ENCODE measurements at regions not wholly inside any gene's neighbourhood (a gene's known extent, or its start where the extent isn't known, plus 50 kb on each side); places are given as distances from the start of the nearest gene placed in this dataset.
"Not testable (repeated sequence)": the region's sequence is repeated elsewhere in the genome, so short reads cannot be mapped to it uniquely, and the experiment has no call there.

GRCh38 chr7:81460250-81461045, 309.4 kb downstream of the HGF start:
- no peaks in the 10 kb centered on the region for H3K36me3 ChIP-seq (ENCODE audit: control insufficient read depth, insufficient read depth, low read length)
- H3K9ac ChIP-seq (ENCODE audit: low read length), result no peak overlapping the region
- H3K9me3 ChIP-seq (ENCODE audit: control insufficient read depth, insufficient read depth, low read depth, low read length), result no peaks in the 10 kb centered on the region
- no peak overlapping the region for H3K27ac ChIP-seq (ENCODE audit: low read depth, low read length)
- H3K4me3 ChIP-seq (ENCODE audit: low read depth, low read length), result no peak overlapping the region
- H3K27me3 ChIP-seq (ENCODE audit: control insufficient read depth, insufficient read depth, low read length), result no peaks in the 10 kb centered on the region
- H3K4me1 ChIP-seq (ENCODE audit: control insufficient read depth, insufficient read depth, low read length), result no peaks in the 10 kb centered on the region

GRCh38 chr7:81459485-81459884, 310.4 kb downstream of the HGF start:
- Histone ChIP-seq H3K4me1 (ENCODE audit: control insufficient read depth, insufficient read depth, low read length) (no peaks in the 10 kb centered on the region), H3K36me3 (ENCODE audit: control insufficient read depth, insufficient read depth, low read length) (no peaks in the 10 kb centered on the region), H3K9me3 (ENCODE audit: control insufficient read depth, insufficient read depth, low read depth, low read length) (no peaks in the 10 kb centered on the region), H3K9ac (ENCODE audit: low read length) (no peak overlapping the region), H3K27ac (ENCODE audit: low read depth, low read length) (no peak overlapping the region), H3K4me3 (ENCODE audit: low read depth, low read length) (no peak overlapping the region), H3K27me3 (ENCODE audit: control insufficient read depth, insufficient read depth, low read length) (no peaks in the 10 kb centered on the region)

- Histone ChIP-seq H3K9ac (ENCODE audit: low read length) (no peak overlapping the region), H3K27ac (ENCODE audit: low read depth, low read length) (no peak overlapping the region), H3K4me1 (ENCODE audit: control insufficient read depth, insufficient read depth, low read length) (no peaks in the 10 kb centered on the region), H3K36me3 (ENCODE audit: control insufficient read depth, insufficient read depth, low read length) (no peaks in the 10 kb centered on the region), H3K4me3 (ENCODE audit: low read depth, low read length) (no peak overlapping the region), H3K9me3 (ENCODE audit: control insufficient read depth, insufficient read depth, low read depth, low read length) (no peaks in the 10 kb centered on the region), H3K27me3 (ENCODE audit: control insufficient read depth, insufficient read depth, low read length) (no peaks in the 10 kb centered on the region)
These were observed 311.9 kb downstream of the HGF start for GRCh38 chr7:81457852-81458522.

GRCh38 chr7:81453770-81454169, 316.1 kb downstream of the HGF start:
- not testable (repeated sequence) for H3K4me3 ChIP-seq (ENCODE audit: low read depth, low read length); H3K9me3 ChIP-seq (ENCODE audit: control insufficient read depth, insufficient read depth, low read depth, low read length); H3K9ac ChIP-seq (ENCODE audit: low read length); H3K27me3 ChIP-seq (ENCODE audit: control insufficient read depth, insufficient read depth, low read length); H3K36me3 ChIP-seq (ENCODE audit: control insufficient read depth, insufficient read depth, low read length); H3K27ac ChIP-seq (ENCODE audit: low read depth, low read length); H3K4me1 ChIP-seq (ENCODE audit: control insufficient read depth, insufficient read depth, low read length)

GRCh38 chr7:81449105-81449504, 320.7 kb downstream of the HGF start:
- H3K9me3 ChIP-seq (ENCODE audit: control insufficient read depth, insufficient read depth, low read depth, low read length), result no peaks in the 10 kb centered on the region
- no peaks in the 10 kb centered on the region for H3K27me3 ChIP-seq (ENCODE audit: control insufficient read depth, insufficient read depth, low read length)
- no peaks in the 10 kb centered on the region for H3K4me1 ChIP-seq (ENCODE audit: control insufficient read depth, insufficient read depth, low read length)
- no peaks in the 10 kb centered on the region for H3K36me3 ChIP-seq (ENCODE audit: control insufficient read depth, insufficient read depth, low read length)
- no peak overlapping the region for H3K9ac ChIP-seq (ENCODE audit: low read length)
- H3K27ac ChIP-seq (ENCODE audit: low read depth, low read length), result no peak overlapping the region
- no peak overlapping the region for H3K4me3 ChIP-seq (ENCODE audit: low read depth, low read length)

- H3K27me3 ChIP-seq (ENCODE audit: control insufficient read depth, insufficient read depth, low read length), result no peaks in the 10 kb centered on the region
- no peak overlapping the region for H3K27ac ChIP-seq (ENCODE audit: low read depth, low read length)
- H3K36me3 ChIP-seq (ENCODE audit: control insufficient read depth, insufficient read depth, low read length), result no peaks in the 10 kb centered on the region
- H3K9ac ChIP-seq (ENCODE audit: low read length), result no peak overlapping the region
- no peak overlapping the region for H3K4me3 ChIP-seq (ENCODE audit: low read depth, low read length)
- no peaks in the 10 kb centered on the region for H3K4me1 ChIP-seq (ENCODE audit: control insufficient read depth, insufficient read depth, low read length)
- no peaks in the 10 kb centered on the region for H3K9me3 ChIP-seq (ENCODE audit: control insufficient read depth, insufficient read depth, low read depth, low read length)
These were observed 322.4 kb downstream of the HGF start for GRCh38 chr7:81447351-81447952.

- Histone ChIP-seq H3K27me3 (ENCODE audit: control insufficient read depth, insufficient read depth, low read length) (no peaks in the 10 kb centered on the region), H3K36me3 (ENCODE audit: control insufficient read depth, insufficient read depth, low read length) (no peaks in the 10 kb centered on the region), H3K4me1 (ENCODE audit: control insufficient read depth, insufficient read depth, low read length) (no peaks in the 10 kb centered on the region), H3K4me3 (ENCODE audit: low read depth, low read length) (no peak overlapping the region), H3K27ac (ENCODE audit: low read depth, low read length) (no peak overlapping the region), H3K9me3 (ENCODE audit: control insufficient read depth, insufficient read depth, low read depth, low read length) (no peaks in the 10 kb centered on the region), H3K9ac (ENCODE audit: low read length) (no peak overlapping the region)
These were observed 323.6 kb downstream of the HGF start for GRCh38 chr7:81446212-81446611.

DNA sequence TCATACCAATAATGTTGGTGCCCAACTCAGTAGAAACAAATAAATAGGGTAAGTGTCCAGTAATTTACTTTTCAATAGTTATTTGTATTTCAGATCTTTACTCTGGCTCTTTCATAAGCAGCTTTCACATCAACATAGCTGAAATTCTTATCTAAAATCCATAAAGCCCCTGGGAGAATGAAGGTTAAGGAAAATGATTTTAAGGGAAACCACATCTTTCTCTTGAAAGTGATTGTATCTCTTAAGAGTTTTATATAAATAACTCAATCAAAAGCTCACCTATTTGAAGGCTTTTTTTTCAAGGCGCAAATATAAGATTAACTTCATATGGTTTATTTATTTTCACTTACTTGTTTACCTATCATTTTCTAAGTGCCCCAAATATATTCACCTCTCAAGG, 324.4 kb downstream of the HGF start:
- Histone ChIP-seq H3K9ac (ENCODE audit: low read length) (no peak overlapping the region), H3K27ac (ENCODE audit: low read depth, low read length) (no peak overlapping the region), H3K4me1 (ENCODE audit: control insufficient read depth, insufficient read depth, low read length) (no peaks in the 10 kb centered on the region), H3K27me3 (ENCODE audit: control insufficient read depth, insufficient read depth, low read length) (no peaks in the 10 kb centered on the region), H3K4me3 (ENCODE audit: low read depth, low read length) (no peak overlapping the region), H3K9me3 (ENCODE audit: control insufficient read depth, insufficient read depth, low read depth, low read length) (no peaks in the 10 kb centered on the region), H3K36me3 (ENCODE audit: control insufficient read depth, insufficient read depth, low read length) (no peaks in the 10 kb centered on the region)

DNA sequence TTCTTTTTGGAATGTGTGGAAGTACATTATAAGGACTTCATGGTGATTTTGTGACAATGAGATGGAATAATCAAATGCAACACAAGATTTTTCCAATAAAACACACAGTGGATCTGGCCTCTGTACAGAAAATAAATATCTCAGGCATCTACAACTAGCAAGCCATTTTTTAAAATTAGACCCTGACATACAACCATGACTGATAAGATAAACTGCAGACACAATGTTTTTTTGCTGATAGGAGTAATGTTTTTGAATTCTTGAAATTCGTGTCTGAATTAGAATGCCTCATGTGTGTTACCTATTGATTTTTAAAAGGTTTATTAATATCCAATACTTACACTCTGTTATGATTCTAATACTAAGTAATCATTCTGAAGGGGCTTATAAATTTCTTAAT, 328.1 kb downstream of the HGF start:
- Histone ChIP-seq H3K4me3 (ENCODE audit: low read depth, low read length) (no peak overlapping the region), H3K4me1 (ENCODE audit: control insufficient read depth, insufficient read depth, low read length) (no peaks in the 10 kb centered on the region), H3K27me3 (ENCODE audit: control insufficient read depth, insufficient read depth, low read length) (no peaks in the 10 kb centered on the region), H3K9ac (ENCODE audit: low read length) (no peak overlapping the region), H3K36me3 (ENCODE audit: control insufficient read depth, insufficient read depth, low read length) (no peaks in the 10 kb centered on the region), H3K27ac (ENCODE audit: low read depth, low read length) (no peak overlapping the region), H3K9me3 (ENCODE audit: control insufficient read depth, insufficient read depth, low read depth, low read length) (no peaks in the 10 kb centered on the region)

GRCh38 chr7:81439591-81439990, 330.3 kb downstream of the HGF start:
- Histone ChIP-seq H3K4me1 (ENCODE audit: control insufficient read depth, insufficient read depth, low read length) (no peaks in the 10 kb centered on the region), H3K9me3 (ENCODE audit: control insufficient read depth, insufficient read depth, low read depth, low read length) (no peaks in the 10 kb centered on the region), H3K4me3 (ENCODE audit: low read depth, low read length) (no peak overlapping the region), H3K27me3 (ENCODE audit: control insufficient read depth, insufficient read depth, low read length) (no peaks in the 10 kb centered on the region), H3K9ac (ENCODE audit: low read length) (no peak overlapping the region), H3K27ac (ENCODE audit: low read depth, low read length) (no peak overlapping the region), H3K36me3 (ENCODE audit: control insufficient read depth, insufficient read depth, low read length) (no peaks in the 10 kb centered on the region)

DNA sequence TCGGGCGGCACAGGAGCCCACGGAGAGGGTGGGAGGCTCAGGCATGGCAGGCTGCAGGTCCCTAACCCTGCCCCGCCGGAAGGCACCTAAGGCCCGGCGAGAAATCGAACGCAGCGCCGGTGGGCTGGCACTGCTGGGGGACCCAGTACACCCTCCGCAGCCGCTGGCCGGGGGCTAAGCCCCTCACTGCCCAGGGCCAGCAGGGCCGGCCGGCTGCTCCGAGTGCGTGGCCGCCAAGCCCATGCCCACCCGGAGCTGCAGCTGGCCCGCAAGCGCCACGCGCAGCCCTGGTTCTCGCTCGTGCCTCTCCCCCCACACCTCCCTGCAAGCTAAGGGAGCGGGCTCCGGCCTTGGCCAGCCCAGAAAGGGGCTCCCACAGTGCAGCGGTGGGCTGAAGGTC, 332.7 kb downstream of the HGF start:
- H3K36me3 ChIP-seq (ENCODE audit: control insufficient read depth, insufficient read depth, low read length); H3K9me3 ChIP-seq (ENCODE audit: control insufficient read depth, insufficient read depth, low read depth, low read length); H3K9ac ChIP-seq (ENCODE audit: low read length); H3K4me3 ChIP-seq (ENCODE audit: low read depth, low read length); H3K27ac ChIP-seq (ENCODE audit: low read depth, low read length); H3K27me3 ChIP-seq (ENCODE audit: control insufficient read depth, insufficient read depth, low read length); H3K4me1 ChIP-seq (ENCODE audit: control insufficient read depth, insufficient read depth, low read length): not testable (repeated sequence)

All from HUES6 (cell line).